Caco-2 (cell line): ENCODE measurements at regions not wholly inside any gene's neighbourhood (a gene's known extent, or its start where the extent isn't known, plus 50 kb on each side); places are given as distances from the start of the nearest gene placed in this dataset.

Experiments used
- BruUV-seq: library from RNA; stranded (reverse); fragments of 400-500 nt; replicated peaks from 2 replicates; lab custom pipeline; 2021; lab: Mats Ljungman, UMichigan
- CTCF ChIA-PET: fragments of 300-600 bp; sonication (Branson Sonifier 250); formaldehyde crosslinking; loops from one replicate; lab custom pipeline; 2022; ENCODE audit warnings: antibody characterized with exemption; lab: Charles Lee
- POLR2A ChIA-PET: fragments of 300-600 bp; sonication (Branson Sonifier 250); formaldehyde crosslinking; loops from one replicate; lab custom pipeline; 2022; ENCODE audit warnings: antibody characterized with exemption; lab: Charles Lee
- DNase-seq, 2 experiments: peaks; one replicate each; pipeline versions ENCODE4 v3.0.0 to v3.0.0-alpha.2; 2020 to 2022
- H3K27me3 ChIP-seq: replicated peaks from 2 replicates; pipeline ENCODE4 v1.6.0; 2011; ENCODE audit warnings: low read length; ENCODE audit not compliant: control insufficient read depth, insufficient read depth
- H3K36me3 ChIP-seq: 2 replicates; pipeline ENCODE4 v1.5.1; 2011; ENCODE audit warnings: low read length; ENCODE audit not compliant: control insufficient read depth, insufficient read depth
- H3K4me1 ChIP-seq: fragments of 250-450 bp; sonication (Bioruptor Pico); 2 replicates; pipeline ENCODE4 v1.5.1; 2020; ENCODE audit warnings: mild to moderate bottlenecking
- H3K4me3 ChIP-seq: 2 replicates; pipeline ENCODE4 v1.5.1; 2011; ENCODE audit warnings: low read depth, mild to moderate bottlenecking, control low read depth, low read length
- H3K9me3 ChIP-seq: fragments of 250-450 bp; sonication (Bioruptor Pico); 2 replicates; pipeline ENCODE4 v1.5.1; 2020; ENCODE audit warnings: mild to moderate bottlenecking, moderate library complexity
- H3K27ac Mint-ChIP-seq: one replicate; pipeline ENCODE4 v1.8.0; 2022; ENCODE audit warnings: mixed read lengths; ENCODE audit not compliant: unreplicated experiment
- H3K27me3 Mint-ChIP-seq: one replicate; pipeline ENCODE4 v1.8.0; 2022; ENCODE audit warnings: mixed read lengths; ENCODE audit not compliant: insufficient read depth, unreplicated experiment
- H3K36me3 Mint-ChIP-seq: one replicate; pipeline ENCODE4 v1.8.0; 2022; ENCODE audit warnings: mild to moderate bottlenecking, mixed read lengths; ENCODE audit not compliant: insufficient read depth, unreplicated experiment
- H3K4me1 Mint-ChIP-seq: one replicate; pipeline ENCODE4 v1.8.0; 2022; ENCODE audit warnings: low read depth, mixed read lengths; ENCODE audit not compliant: unreplicated experiment
- H3K4me3 Mint-ChIP-seq: one replicate; pipeline ENCODE4 v1.8.0; 2022; ENCODE audit warnings: mild to moderate bottlenecking, moderate library complexity, mixed read lengths; ENCODE audit not compliant: unreplicated experiment
- H3K9me3 Mint-ChIP-seq: one replicate; pipeline ENCODE4 v1.8.0; 2022; ENCODE audit warnings: mixed read lengths; ENCODE audit not compliant: unreplicated experiment
- CTCF ChIP-seq, 2 experiments: fragments of 200-600 bp in 1 of 2; IDR thresholded peaks; 1 replicate in 1 of 2; 2 replicates in 1 of 2; pipeline versions ENCODE4 v1.5.1 to v1.8.0; 2011 to 2022; ENCODE audit warnings: antibody characterized with exemption in 1 of 2, control low read depth in 1 of 2, inconsistent platforms in 1 of 2, low read depth in 1 of 2, low read length in 1 of 2, mild to moderate bottlenecking in 1 of 2, moderate library complexity in 1 of 2; ENCODE audit not compliant: insufficient read depth in 1 of 2, severe bottlenecking in 1 of 2, unreplicated experiment in 1 of 2
- intact Hi-C: fragments of 100-400 bp; cut with micrococcal nuclease; formaldehyde crosslinking; loops from one replicate; pipeline ENCODE4 v1.10.0; 2022; ENCODE audit not compliant: unreplicated experiment

GRCh38 chr20:43798291-43799149 is 71.7 kb upstream of the GTSF1L start:
- Mint-ChIP-seq H3K4me3 (no peak overlapping the region), H3K27me3 (peaks cover 26% of the 10 kb centered on the region), H3K4me1 (no peaks in the 10 kb centered on the region), H3K27ac (no peak overlapping the region), H3K36me3 (no peaks in the 10 kb centered on the region), H3K9me3 (peaks cover 10% of the 10 kb centered on the region)
- Histone ChIP-seq H3K4me1 (no peaks in the 10 kb centered on the region), H3K36me3 (no peaks in the 10 kb centered on the region), H3K4me3 (no peak overlapping the region), H3K27me3 (peaks cover 3% of the 10 kb centered on the region), H3K9me3 (peaks cover 3% of the 10 kb centered on the region; the same call in 1 of the 2 replicates)
- POLR2A ChIA-PET = no interaction called here
- TF ChIP-seq CTCF (IDR thresholded peaks at IDR 0.05; ENCODE audit: insufficient read depth in 1 of 2, low read depth in 1 of 2, low read length in 1 of 2, severe bottlenecking in 1 of 2, unreplicated experiment in 1 of 2) = no peak
- CTCF ChIA-PET = no interaction called here
- BruUV-seq = no TSS peak
- intact Hi-C loops = no loop called here
- no peak for DNase-seq

GRCh38 chr20:43794326-43794725 is 67.5 kb upstream of the GTSF1L start:
- Mint-ChIP-seq H3K4me3 (no peak overlapping the region), H3K4me1 (no peaks in the 10 kb centered on the region), H3K27me3 (peaks cover 27% of the 10 kb centered on the region), H3K9me3 (no peaks in the 10 kb centered on the region), H3K27ac (no peak overlapping the region), H3K36me3 (no peaks in the 10 kb centered on the region)
- no TSS peak for BruUV-seq
- H3K4me1 ChIP-seq = no peaks in the 10 kb centered on the region
- H3K4me3 ChIP-seq = no peak overlapping the region
- H3K9me3 ChIP-seq = no peaks in the 10 kb centered on the region
- intact Hi-C loops = no loop called here
- peaks cover 1% of the 10 kb centered on the region for H3K27me3 ChIP-seq
- TF ChIP-seq CTCF (IDR thresholded peaks at IDR 0.05; ENCODE audit: insufficient read depth in 1 of 2, low read depth in 1 of 2, low read length in 1 of 2, severe bottlenecking in 1 of 2, unreplicated experiment in 1 of 2) = no peak
- no peaks in the 10 kb centered on the region for H3K36me3 ChIP-seq
- ChIA-PET POLR2A (no interaction called here), CTCF (interaction anchor here (0.6 kb wide), 1 partner anchor 282 kb away, joined by 5 read pairs; no protein-coding TSS in a partner anchor)
- no peak for DNase-seq

GRCh38 chr20:43789593-43789992 is 62.8 kb upstream of the GTSF1L start:
- Mint-ChIP-seq H3K27ac (no peak overlapping the region), H3K4me3 (no peak overlapping the region), H3K4me1 (no peaks in the 10 kb centered on the region), H3K36me3 (no peaks in the 10 kb centered on the region), H3K9me3 (no peaks in the 10 kb centered on the region), H3K27me3 (peaks cover 24% of the 10 kb centered on the region)
- no peak for TF ChIP-seq CTCF (IDR thresholded peaks at IDR 0.05; ENCODE audit: insufficient read depth in 1 of 2, low read depth in 1 of 2, low read length in 1 of 2, severe bottlenecking in 1 of 2, unreplicated experiment in 1 of 2)
- ChIA-PET POLR2A (no interaction called here), CTCF (no interaction called here)
- no peaks in the 10 kb centered on the region for H3K4me1 ChIP-seq
- no peak overlapping the region for H3K4me3 ChIP-seq
- no TSS peak for BruUV-seq
- intact Hi-C loops = no loop called here
- no peak for DNase-seq
- no peaks in the 10 kb centered on the region; the same call in 1 of the 2 replicates for H3K27me3 ChIP-seq
- H3K9me3 ChIP-seq = peaks cover 5% of the 10 kb centered on the region; the same call in 1 of the 2 replicates
- no peaks in the 10 kb centered on the region for H3K36me3 ChIP-seq
